ENCODE measurements at regions not wholly inside any gene's neighbourhood (a gene's known extent, or its start where the extent isn't known, plus 50 kb on each side); places are given as distances from the start of the nearest gene placed in this dataset.

- no peak for TF ChIP-seq POLR2A (IDR thresholded peaks at IDR 0.05)
- no peak overlapping the region for H3K27ac ChIP-seq
- no peaks in the 10 kb centered on the region for H3K9me3 ChIP-seq
- no peak overlapping the region for H3K4me3 ChIP-seq
- H3K27me3 ChIP-seq, result no peaks in the 10 kb centered on the region
- no peaks in the 10 kb centered on the region for H3K36me3 ChIP-seq (replicated peaks in 1 of 2; ENCODE audit: insufficient read depth in 1 of 2, low read depth in 2 of 2)
- no peak for DNase-seq
- intact Hi-C loops (cut with DNase I), result no loop called here
- ATAC-seq, result no peak
- no peaks in the 10 kb centered on the region for H3K4me1 ChIP-seq
- 47 to 48% methylated on average over 4 of the region's 4 CpGs for WGBS, 2 donors
Observed at GRCh38 chrX:5122181-5122678, 1106.4 kb downstream of the NLGN4X start.

DNA sequence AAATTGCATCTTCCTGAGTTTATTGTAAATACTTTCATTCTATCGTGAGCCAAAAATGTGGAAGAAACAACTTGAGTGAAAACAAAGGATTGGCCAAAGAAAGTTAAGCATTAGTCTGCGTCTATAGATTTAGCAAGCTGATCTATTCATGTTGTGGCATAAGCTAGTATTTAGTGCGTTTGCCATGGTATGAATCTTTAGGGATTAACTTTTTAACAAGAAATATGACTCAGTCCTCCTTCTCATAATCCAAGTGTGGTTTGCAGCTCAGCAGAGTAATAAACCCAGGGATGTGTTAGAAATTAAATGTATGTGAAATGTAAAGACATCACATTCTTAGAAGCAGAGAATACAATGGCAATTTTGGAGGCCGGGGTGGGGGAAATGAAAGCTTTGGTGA is 1110.9 kb downstream of the NLGN4X start:
- Histone ChIP-seq H3K4me1 (no peaks in the 10 kb centered on the region), H3K36me3 (replicated peaks in 1 of 2; ENCODE audit: insufficient read depth in 1 of 2, low read depth in 2 of 2) (no peaks in the 10 kb centered on the region), H3K27ac (no peak overlapping the region), H3K4me3 (no peak overlapping the region), H3K27me3 (no peaks in the 10 kb centered on the region), H3K9me3 (no peaks in the 10 kb centered on the region)
- ATAC-seq (no peak), DNase-seq (no peak)
- TF ChIP-seq, protein P1, sequence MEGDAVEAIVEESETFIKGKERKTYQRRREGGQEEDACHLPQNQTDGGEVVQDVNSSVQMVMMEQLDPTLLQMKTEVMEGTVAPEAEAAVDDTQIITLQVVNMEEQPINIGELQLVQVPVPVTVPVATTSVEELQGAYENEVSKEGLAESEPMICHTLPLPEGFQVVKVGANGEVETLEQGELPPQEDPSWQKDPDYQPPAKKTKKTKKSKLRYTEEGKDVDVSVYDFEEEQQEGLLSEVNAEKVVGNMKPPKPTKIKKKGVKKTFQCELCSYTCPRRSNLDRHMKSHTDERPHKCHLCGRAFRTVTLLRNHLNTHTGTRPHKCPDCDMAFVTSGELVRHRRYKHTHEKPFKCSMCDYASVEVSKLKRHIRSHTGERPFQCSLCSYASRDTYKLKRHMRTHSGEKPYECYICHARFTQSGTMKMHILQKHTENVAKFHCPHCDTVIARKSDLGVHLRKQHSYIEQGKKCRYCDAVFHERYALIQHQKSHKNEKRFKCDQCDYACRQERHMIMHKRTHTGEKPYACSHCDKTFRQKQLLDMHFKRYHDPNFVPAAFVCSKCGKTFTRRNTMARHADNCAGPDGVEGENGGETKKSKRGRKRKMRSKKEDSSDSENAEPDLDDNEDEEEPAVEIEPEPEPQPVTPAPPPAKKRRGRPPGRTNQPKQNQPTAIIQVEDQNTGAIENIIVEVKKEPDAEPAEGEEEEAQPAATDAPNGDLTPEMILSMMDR (IDR thresholded peaks at IDR 0.05), result no peak
- TF ChIP-seq POLR2A (IDR thresholded peaks at IDR 0.05), result no peak
- 63 to 74% methylated on average over 4 of the region's 4 CpGs for WGBS, 2 donors
- intact Hi-C loops (cut with DNase I), result loop anchor here (10.0 kb wide), 1 partner anchor 573 kb away; no protein-coding TSS in a partner anchor

GRCh38 chrX:5113128-5113527 is 1115.5 kb downstream of the NLGN4X start:
- no peaks in the 10 kb centered on the region for H3K27me3 ChIP-seq
- no peak for TF ChIP-seq POLR2A (IDR thresholded peaks at IDR 0.05)
- TF ChIP-seq, protein P1 (IDR thresholded peaks at IDR 0.05), result peak in 6 of 7 experiments; percentile 18 to 54 (median 48)
- no peak overlapping the region for H3K4me3 ChIP-seq
- no peaks in the 10 kb centered on the region for H3K9me3 ChIP-seq
- no peaks in the 10 kb centered on the region for H3K36me3 ChIP-seq (replicated peaks in 1 of 2; ENCODE audit: insufficient read depth in 1 of 2, low read depth in 2 of 2)
- DNase-seq, result no peak
- intact Hi-C loops (cut with DNase I), result loop anchor here (10.0 kb wide), 1 partner anchor 568 kb away; no protein-coding TSS in a partner anchor
- no peaks in the 10 kb centered on the region for H3K4me1 ChIP-seq
- 19 to 28% methylated on average over 6 of the region's 6 CpGs for WGBS, 2 donors
- no peak overlapping the region for H3K27ac ChIP-seq
- no peak for ATAC-seq

- no peak for ATAC-seq
- TF ChIP-seq, protein P1 (IDR thresholded peaks at IDR 0.05), result no peak
- no peak for TF ChIP-seq POLR2A (IDR thresholded peaks at IDR 0.05)
- Histone ChIP-seq H3K36me3 (replicated peaks in 1 of 2; ENCODE audit: insufficient read depth in 1 of 2, low read depth in 2 of 2) (no peaks in the 10 kb centered on the region), H3K27me3 (no peaks in the 10 kb centered on the region), H3K9me3 (no peaks in the 10 kb centered on the region), H3K27ac (no peak overlapping the region), H3K4me1 (no peaks in the 10 kb centered on the region), H3K4me3 (no peak overlapping the region)
- intact Hi-C loops (cut with DNase I), result no loop called here
- DNase-seq, result no peak
- 82 to 83% methylated on average over 7 to 8 of the region's 8 CpGs for WGBS, 2 donors
Observed at GRCh38 chrX:5100004-5100403, 1128.7 kb downstream of the NLGN4X start.

- Histone ChIP-seq H3K4me1 (no peaks in the 10 kb centered on the region), H3K27me3 (no peaks in the 10 kb centered on the region), H3K36me3 (replicated peaks in 1 of 2; ENCODE audit: insufficient read depth in 1 of 2, low read depth in 2 of 2) (no peaks in the 10 kb centered on the region), H3K4me3 (no peak overlapping the region), H3K27ac (no peak overlapping the region), H3K9me3 (no peaks in the 10 kb centered on the region)
- 29 to 56% methylated on average over 2 of the region's 2 CpGs for WGBS, 2 donors
- no peak for DNase-seq
- no peak for TF ChIP-seq POLR2A (IDR thresholded peaks at IDR 0.05)
- TF ChIP-seq, protein P1 (IDR thresholded peaks at IDR 0.05), result no peak
- intact Hi-C loops (cut with DNase I), result no loop called here
- no peak for ATAC-seq
Observed at GRCh38 chrX:5086388-5086787, 1142.3 kb downstream of the NLGN4X start.
